HG03354 (cell line): ENCODE measurements at regions not wholly inside any gene's neighbourhood (a gene's known extent, or its start where the extent isn't known, plus 50 kb on each side); places are given as distances from the start of the nearest gene placed in this dataset.

Experiments used
- ATAC-seq: cut with Tn5 transposase; IDR thresholded peaks from one replicate; pipeline ENCODE4 v1.9.1; 2021; ENCODE audit warnings: mild to moderate bottlenecking; ENCODE audit not compliant: unreplicated experiment, poor library complexity, severe bottlenecking

DNA sequence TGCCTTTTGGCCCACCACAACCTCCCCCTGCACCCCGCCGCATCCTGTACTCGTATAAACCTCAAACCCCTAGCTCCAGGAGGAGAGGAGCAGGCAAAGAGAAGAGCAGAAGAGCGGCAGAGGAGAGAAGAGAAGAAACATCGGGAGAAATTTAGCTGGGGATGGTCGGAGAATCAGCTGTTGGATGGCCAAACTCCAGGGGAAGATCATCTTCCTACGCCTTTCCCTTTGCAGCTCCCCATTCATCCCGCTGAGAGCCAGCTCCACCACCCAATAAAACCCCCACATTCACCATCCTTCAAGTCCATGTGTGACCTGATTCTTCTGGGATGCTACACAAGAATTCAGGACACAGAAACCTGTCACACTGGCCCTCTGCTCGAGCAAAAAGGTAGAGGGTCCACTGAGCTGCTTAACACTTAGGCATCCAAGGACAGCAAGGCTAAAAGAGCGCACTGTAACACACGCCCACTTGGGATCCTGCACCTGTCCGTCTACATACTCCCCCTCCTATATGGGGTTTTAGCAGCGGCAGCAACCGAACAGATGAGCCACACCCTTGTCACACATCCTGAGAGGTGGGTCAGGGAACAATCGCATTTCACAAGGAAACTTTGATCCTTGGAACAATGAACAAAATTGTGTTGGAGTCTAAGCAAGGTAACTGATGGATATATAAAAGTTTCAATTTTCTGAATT, 51.6 kb upstream of the MIR17HG start:
- no peak for ATAC-seq

DNA sequence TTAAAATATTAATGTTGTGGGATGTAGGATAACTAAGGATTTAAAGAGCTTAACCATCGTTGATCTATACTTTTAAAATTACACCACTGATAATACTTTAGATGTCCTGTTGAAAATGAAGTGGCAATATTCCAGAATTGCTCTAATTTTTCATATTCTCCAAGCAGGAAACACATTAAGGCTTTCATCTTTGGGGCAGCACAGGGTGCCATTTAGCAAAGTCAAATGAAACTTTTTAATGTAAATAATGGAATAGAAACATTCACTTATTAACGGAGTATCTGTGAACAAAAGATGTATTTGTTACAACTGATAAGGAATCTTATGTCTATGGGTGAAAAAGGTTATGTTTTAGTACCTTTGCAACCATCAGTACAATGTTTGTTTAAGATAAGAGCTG, 50.0 kb upstream of the MIR17HG start:
- ATAC-seq = no peak
